H1 (cell line): ENCODE measurements at regions not wholly inside any gene's neighbourhood (a gene's known extent, or its start where the extent isn't known, plus 50 kb on each side); places are given as distances from the start of the nearest gene placed in this dataset.

Source experiments
- CHD1 ChIP-seq: IDR thresholded peaks from 2 replicates; pipeline ENCODE4 v1.6.1; 2012; ENCODE audit warnings: low read depth, low read length, improper control_type of control experiment
- GTF2F1 ChIP-seq: IDR thresholded peaks from 2 replicates; pipeline ENCODE4 v1.6.1; 2012; ENCODE audit warnings: low read depth, low read length, improper control_type of control experiment, borderline replicate concordance
- MAFK ChIP-seq: IDR thresholded peaks from 2 replicates; pipeline ENCODE4 v1.6.1; 2012; ENCODE audit warnings: low read depth, mild to moderate bottlenecking, improper control_type of control experiment, low read length
- PHF8 ChIP-seq: fragments of 200-600 bp; sonication (generic); conservative IDR thresholded peaks from 2 replicates; pipeline ENCODE4 v1.7.1; 2012; ENCODE audit warnings: low read depth, mild to moderate bottlenecking, inconsistent platforms, low read length, moderate library complexity
- RBBP5 ChIP-seq: IDR thresholded peaks from 2 replicates; pipeline ENCODE4 v1.7.1; 2012; ENCODE audit warnings: low read depth, mild to moderate bottlenecking, inconsistent platforms, low read length, moderate library complexity, borderline replicate concordance
- SIX5 ChIP-seq: IDR thresholded peaks from 2 replicates; pipeline ENCODE4 v1.6.1; 2011; ENCODE audit warnings: mild to moderate bottlenecking, low read depth, low read length
- TBP ChIP-seq: IDR thresholded peaks from 2 replicates; pipeline ENCODE4 v1.6.1; 2011; ENCODE audit warnings: low read depth, low read length, improper control_type of control experiment
- TEAD4 ChIP-seq: IDR thresholded peaks from 2 replicates; pipeline ENCODE4 v1.6.1; 2012; ENCODE audit warnings: low read depth, low read length, inconsistent platforms, mixed read lengths
- TF ChIP-seq, protein P1 (sequence below): fragments of 300-600 bp; sonication (generic); IDR thresholded peaks from 2 replicates; pipeline ENCODE4 v1.7.1; 2012; ENCODE audit warnings: low read length, moderate library complexity, mild to moderate bottlenecking, inconsistent platforms; ENCODE audit not compliant: insufficient replicate concordance
- TF ChIP-seq, protein P2 (sequence below): IDR thresholded peaks from 2 replicates; pipeline ENCODE4 v1.6.1; 2012; ENCODE audit warnings: inconsistent platforms

DNA sequence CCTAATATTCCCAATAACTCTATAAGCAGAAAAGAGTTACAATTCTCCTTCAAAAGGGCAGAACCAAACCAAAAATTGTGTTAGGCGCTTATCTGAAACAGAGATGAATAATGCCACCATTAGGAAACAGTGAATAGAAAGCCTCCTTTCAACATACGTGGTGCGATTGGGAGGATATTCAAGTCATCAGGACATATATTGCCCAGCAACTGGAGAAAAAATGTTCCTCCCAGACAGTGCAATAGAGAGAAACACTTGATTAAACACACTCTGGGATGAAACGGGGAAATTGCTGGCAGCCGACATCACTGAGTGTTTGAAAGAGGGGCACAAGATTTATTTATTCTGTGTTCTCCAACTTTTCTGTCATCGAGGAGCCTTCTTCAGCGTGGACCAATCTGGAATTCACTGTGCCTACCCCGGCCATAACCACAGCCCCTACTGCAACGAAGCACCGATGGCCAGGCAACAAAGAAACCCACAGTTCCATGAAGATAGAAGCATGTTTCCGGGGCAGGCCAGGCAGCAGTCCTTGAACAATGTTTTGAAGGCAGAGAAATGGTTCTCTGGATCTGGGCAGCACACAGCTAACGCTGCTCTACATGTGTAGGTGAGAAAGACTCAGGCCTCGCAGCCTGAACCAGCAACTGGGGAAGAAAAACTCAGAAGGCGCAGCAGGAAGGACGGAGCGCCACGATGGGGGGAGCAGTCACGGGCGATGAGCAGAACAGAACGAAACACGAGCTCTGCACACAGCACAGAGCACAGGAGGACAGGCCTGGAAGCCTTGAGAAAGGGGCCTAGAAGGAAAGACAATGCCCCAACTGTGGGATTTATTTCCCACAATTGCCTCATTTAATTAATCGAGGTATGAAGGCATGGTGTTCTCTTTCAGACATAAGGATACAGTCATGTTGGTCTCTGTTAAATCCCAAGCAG is 234.2 kb upstream of the FOXQ1 start (continued):
- TF ChIP-seq, protein P1, sequence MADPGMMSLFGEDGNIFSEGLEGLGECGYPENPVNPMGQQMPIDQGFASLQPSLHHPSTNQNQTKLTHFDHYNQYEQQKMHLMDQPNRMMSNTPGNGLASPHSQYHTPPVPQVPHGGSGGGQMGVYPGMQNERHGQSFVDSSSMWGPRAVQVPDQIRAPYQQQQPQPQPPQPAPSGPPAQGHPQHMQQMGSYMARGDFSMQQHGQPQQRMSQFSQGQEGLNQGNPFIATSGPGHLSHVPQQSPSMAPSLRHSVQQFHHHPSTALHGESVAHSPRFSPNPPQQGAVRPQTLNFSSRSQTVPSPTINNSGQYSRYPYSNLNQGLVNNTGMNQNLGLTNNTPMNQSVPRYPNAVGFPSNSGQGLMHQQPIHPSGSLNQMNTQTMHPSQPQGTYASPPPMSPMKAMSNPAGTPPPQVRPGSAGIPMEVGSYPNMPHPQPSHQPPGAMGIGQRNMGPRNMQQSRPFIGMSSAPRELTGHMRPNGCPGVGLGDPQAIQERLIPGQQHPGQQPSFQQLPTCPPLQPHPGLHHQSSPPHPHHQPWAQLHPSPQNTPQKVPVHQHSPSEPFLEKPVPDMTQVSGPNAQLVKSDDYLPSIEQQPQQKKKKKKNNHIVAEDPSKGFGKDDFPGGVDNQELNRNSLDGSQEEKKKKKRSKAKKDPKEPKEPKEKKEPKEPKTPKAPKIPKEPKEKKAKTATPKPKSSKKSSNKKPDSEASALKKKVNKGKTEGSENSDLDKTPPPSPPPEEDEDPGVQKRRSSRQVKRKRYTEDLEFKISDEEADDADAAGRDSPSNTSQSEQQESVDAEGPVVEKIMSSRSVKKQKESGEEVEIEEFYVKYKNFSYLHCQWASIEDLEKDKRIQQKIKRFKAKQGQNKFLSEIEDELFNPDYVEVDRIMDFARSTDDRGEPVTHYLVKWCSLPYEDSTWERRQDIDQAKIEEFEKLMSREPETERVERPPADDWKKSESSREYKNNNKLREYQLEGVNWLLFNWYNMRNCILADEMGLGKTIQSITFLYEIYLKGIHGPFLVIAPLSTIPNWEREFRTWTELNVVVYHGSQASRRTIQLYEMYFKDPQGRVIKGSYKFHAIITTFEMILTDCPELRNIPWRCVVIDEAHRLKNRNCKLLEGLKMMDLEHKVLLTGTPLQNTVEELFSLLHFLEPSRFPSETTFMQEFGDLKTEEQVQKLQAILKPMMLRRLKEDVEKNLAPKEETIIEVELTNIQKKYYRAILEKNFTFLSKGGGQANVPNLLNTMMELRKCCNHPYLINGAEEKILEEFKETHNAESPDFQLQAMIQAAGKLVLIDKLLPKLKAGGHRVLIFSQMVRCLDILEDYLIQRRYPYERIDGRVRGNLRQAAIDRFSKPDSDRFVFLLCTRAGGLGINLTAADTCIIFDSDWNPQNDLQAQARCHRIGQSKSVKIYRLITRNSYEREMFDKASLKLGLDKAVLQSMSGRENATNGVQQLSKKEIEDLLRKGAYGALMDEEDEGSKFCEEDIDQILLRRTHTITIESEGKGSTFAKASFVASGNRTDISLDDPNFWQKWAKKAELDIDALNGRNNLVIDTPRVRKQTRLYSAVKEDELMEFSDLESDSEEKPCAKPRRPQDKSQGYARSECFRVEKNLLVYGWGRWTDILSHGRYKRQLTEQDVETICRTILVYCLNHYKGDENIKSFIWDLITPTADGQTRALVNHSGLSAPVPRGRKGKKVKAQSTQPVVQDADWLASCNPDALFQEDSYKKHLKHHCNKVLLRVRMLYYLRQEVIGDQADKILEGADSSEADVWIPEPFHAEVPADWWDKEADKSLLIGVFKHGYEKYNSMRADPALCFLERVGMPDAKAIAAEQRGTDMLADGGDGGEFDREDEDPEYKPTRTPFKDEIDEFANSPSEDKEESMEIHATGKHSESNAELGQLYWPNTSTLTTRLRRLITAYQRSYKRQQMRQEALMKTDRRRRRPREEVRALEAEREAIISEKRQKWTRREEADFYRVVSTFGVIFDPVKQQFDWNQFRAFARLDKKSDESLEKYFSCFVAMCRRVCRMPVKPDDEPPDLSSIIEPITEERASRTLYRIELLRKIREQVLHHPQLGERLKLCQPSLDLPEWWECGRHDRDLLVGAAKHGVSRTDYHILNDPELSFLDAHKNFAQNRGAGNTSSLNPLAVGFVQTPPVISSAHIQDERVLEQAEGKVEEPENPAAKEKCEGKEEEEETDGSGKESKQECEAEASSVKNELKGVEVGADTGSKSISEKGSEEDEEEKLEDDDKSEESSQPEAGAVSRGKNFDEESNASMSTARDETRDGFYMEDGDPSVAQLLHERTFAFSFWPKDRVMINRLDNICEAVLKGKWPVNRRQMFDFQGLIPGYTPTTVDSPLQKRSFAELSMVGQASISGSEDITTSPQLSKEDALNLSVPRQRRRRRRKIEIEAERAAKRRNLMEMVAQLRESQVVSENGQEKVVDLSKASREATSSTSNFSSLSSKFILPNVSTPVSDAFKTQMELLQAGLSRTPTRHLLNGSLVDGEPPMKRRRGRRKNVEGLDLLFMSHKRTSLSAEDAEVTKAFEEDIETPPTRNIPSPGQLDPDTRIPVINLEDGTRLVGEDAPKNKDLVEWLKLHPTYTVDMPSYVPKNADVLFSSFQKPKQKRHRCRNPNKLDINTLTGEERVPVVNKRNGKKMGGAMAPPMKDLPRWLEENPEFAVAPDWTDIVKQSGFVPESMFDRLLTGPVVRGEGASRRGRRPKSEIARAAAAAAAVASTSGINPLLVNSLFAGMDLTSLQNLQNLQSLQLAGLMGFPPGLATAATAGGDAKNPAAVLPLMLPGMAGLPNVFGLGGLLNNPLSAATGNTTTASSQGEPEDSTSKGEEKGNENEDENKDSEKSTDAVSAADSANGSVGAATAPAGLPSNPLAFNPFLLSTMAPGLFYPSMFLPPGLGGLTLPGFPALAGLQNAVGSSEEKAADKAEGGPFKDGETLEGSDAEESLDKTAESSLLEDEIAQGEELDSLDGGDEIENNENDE = no peak
- no peak for TF ChIP-seq MAFK
- TF ChIP-seq RBBP5 = no peak
- TF ChIP-seq SIX5 = no peak
- no peak for TF ChIP-seq TEAD4
- no peak for TF ChIP-seq GTF2F1
- TF ChIP-seq PHF8 = no peak
- TF ChIP-seq, protein P2, sequence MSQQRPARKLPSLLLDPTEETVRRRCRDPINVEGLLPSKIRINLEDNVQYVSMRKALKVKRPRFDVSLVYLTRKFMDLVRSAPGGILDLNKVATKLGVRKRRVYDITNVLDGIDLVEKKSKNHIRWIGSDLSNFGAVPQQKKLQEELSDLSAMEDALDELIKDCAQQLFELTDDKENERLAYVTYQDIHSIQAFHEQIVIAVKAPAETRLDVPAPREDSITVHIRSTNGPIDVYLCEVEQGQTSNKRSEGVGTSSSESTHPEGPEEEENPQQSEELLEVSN = no peak
- no peak for TF ChIP-seq TBP
- TF ChIP-seq CHD1 = no peak
